NT2/D1 (cell line): ENCODE measurements at regions not wholly inside any gene's neighbourhood (a gene's known extent, or its start where the extent isn't known, plus 50 kb on each side); places are given as distances from the start of the nearest gene placed in this dataset.

Experiments
- SUZ12 ChIP-seq: IDR thresholded peaks from 2 replicates; pipeline ENCODE4 v1.6.1; 2011; ENCODE audit not compliant: insufficient read length, insufficient read depth; ENCODE audit errors: extremely low read depth
- YY1 ChIP-seq: IDR thresholded peaks from 2 replicates; pipeline ENCODE4 v1.6.1; 2011; ENCODE audit not compliant: insufficient read length, insufficient read depth
- ZNF274 ChIP-seq: IDR thresholded peaks from 2 replicates; pipeline ENCODE4 v1.6.1; 2011; ENCODE audit warnings: mild to moderate bottlenecking, low read depth, low read length

- TF ChIP-seq ZNF274 (no peak), SUZ12 (no peak), YY1 (no peak)
Observed at GRCh38 chr22:48685767-48686166, 1141.9 kb downstream of the BRD1 start.
